ENCODE measurements at regions not wholly inside any gene's neighbourhood (a gene's known extent, or its start where the extent isn't known, plus 50 kb on each side); places are given as distances from the start of the nearest gene placed in this dataset.

- ATAC-seq (no peak), DNase-seq (ENCODE audit: low read depth, low spot score) (no peak)
- TF ChIP-seq POLR2AphosphoS5 (IDR thresholded peaks at IDR 0.05; ENCODE audit: low read depth, low read length) (no peak), SIN3A (IDR thresholded peaks at IDR 0.05; ENCODE audit: borderline replicate concordance, insufficient read depth, low read depth, low read length) (no peak), REST (IDR thresholded peaks at IDR 0.05; ENCODE audit: insufficient read depth in 1 of 2, low read depth in 2 of 2, low read length in 1 of 2) (no peak), CTCF (IDR thresholded peaks at IDR 0.05) (no peak), TCF7L2 (IDR thresholded peaks at IDR 0.05; ENCODE audit: low read depth, low read length) (no peak)
- in situ Hi-C loops (cut with HindIII; ENCODE audit: low pct_unique_long_range_greater_than_20kb, low sequenced_read_pairs) = no loop called here
- Histone ChIP-seq H3K36me3 (ENCODE audit: control insufficient read depth, insufficient read depth, low read length) (no peaks in the 10 kb centered on the region), H3K4me1 (ENCODE audit: control insufficient read depth, insufficient read depth, low read length) (no peaks in the 10 kb centered on the region), H3K4me3 (ENCODE audit: low read depth in 2 of 2, low read length in 2 of 2) (no peak overlapping the region), H3K27ac (ENCODE audit: low read length) (no peak overlapping the region), H3K9me3 (ENCODE audit: control insufficient read depth, insufficient read depth, low read depth, low read length) (no peaks in the 10 kb centered on the region), H3K27me3 (ENCODE audit: control insufficient read depth, insufficient read depth, low read length) (peaks cover 2% of the 10 kb centered on the region; the same call in 1 of the 2 replicates)
- POLR2A ChIA-PET = no interaction called here
- no TSS peak for BruUV-seq (replicated peaks)
- intact Hi-C loops (cut with micrococcal nuclease; ENCODE audit: unreplicated experiment) = no loop called here
- CTCF ChIA-PET = no interaction called here
These were observed 184.4 kb upstream of the PKN2 start for GRCh38 chr1:88499671-88500070.

- TF ChIP-seq SIN3A (IDR thresholded peaks at IDR 0.05; ENCODE audit: borderline replicate concordance, insufficient read depth, low read depth, low read length) (no peak), TCF7L2 (IDR thresholded peaks at IDR 0.05; ENCODE audit: low read depth, low read length) (no peak), CTCF (IDR thresholded peaks at IDR 0.05) (no peak), REST (IDR thresholded peaks at IDR 0.05; ENCODE audit: insufficient read depth in 1 of 2, low read depth in 2 of 2, low read length in 1 of 2) (no peak), POLR2AphosphoS5 (IDR thresholded peaks at IDR 0.05; ENCODE audit: low read depth, low read length) (no peak)
- in situ Hi-C loops (cut with HindIII; ENCODE audit: low pct_unique_long_range_greater_than_20kb, low sequenced_read_pairs) (no loop called here), intact Hi-C loops (cut with micrococcal nuclease; ENCODE audit: unreplicated experiment) (no loop called here)
- no peak for DNase-seq (ENCODE audit: low read depth, low spot score)
- no peak for ATAC-seq
- no TSS peak for BruUV-seq (replicated peaks)
- Histone ChIP-seq H3K9me3 (ENCODE audit: control insufficient read depth, insufficient read depth, low read depth, low read length) (no peaks in the 10 kb centered on the region), H3K4me3 (ENCODE audit: low read depth in 2 of 2, low read length in 2 of 2) (no peak overlapping the region), H3K36me3 (ENCODE audit: control insufficient read depth, insufficient read depth, low read length) (no peaks in the 10 kb centered on the region), H3K4me1 (ENCODE audit: control insufficient read depth, insufficient read depth, low read length) (no peaks in the 10 kb centered on the region), H3K27ac (ENCODE audit: low read length) (no peak overlapping the region), H3K27me3 (ENCODE audit: control insufficient read depth, insufficient read depth, low read length) (0 out of 2 replicates have a peak, but pooled peaks cover 2% of the 10 kb centered on the region)
- CTCF ChIA-PET = no interaction called here
- POLR2A ChIA-PET = interaction anchor here (0.7 kb wide), 1 partner anchor 14 kb away, joined by 4 read pairs; no protein-coding TSS in a partner anchor
These were observed 181.2 kb upstream of the PKN2 start for GRCh38 chr1:88502886-88503285.

Data from Panc1 (cell line).